ENCODE measurements at regions not wholly inside any gene's neighbourhood (a gene's known extent, or its start where the extent isn't known, plus 50 kb on each side); places are given as distances from the start of the nearest gene placed in this dataset.

GRCh38 chr7:19296617-19297016 is 151.4 kb upstream of the FERD3L start:
- no peak overlapping the region for H3K4me3 Mint-ChIP-seq
- Histone ChIP-seq H3K79me1 (ENCODE audit: insufficient read depth, low read depth, low read length, poor library complexity, severe bottlenecking) (no peaks in the 10 kb centered on the region), H2AK5ac (ENCODE audit: insufficient read length, low read length) (no peak overlapping the region), H3K4me2 (ENCODE audit: insufficient read depth, insufficient read length, low read length) (no peak overlapping the region), H4K91ac (ENCODE audit: insufficient read length, low read depth, low read length) (no peak overlapping the region), H3K23me2 (ENCODE audit: insufficient read length, low read depth, low read length, poor library complexity, severe bottlenecking) (no peaks in the 10 kb centered on the region), H2BK20ac (ENCODE audit: low read depth, low read length, poor library complexity, severe bottlenecking) (no peak overlapping the region), H3T11ph (ENCODE audit: low read length) (no peak overlapping the region), H3K4me1 (ENCODE audit: insufficient read depth, low read length) (no peaks in the 10 kb centered on the region), H3K4ac (ENCODE audit: low read depth, low read length) (no peak overlapping the region), H3K14ac (ENCODE audit: insufficient read depth, low read length) (no peak overlapping the region; the same call in 1 of the 2 replicates), H3K9me3 (ENCODE audit: control insufficient read depth, low read depth, low read length) (no peaks in the 10 kb centered on the region), H3K18ac (ENCODE audit: insufficient read length, low read depth, low read length) (no peak overlapping the region), H2AFZ (ENCODE audit: low read length) (no peak overlapping the region), H3K23ac (ENCODE audit: insufficient read length, low read depth, low read length) (no peak overlapping the region), H3K56ac (ENCODE audit: insufficient read length, low read depth, low read length) (no peak overlapping the region), H3K79me2 (ENCODE audit: insufficient read depth, low read length) (no peaks in the 10 kb centered on the region), H2BK12ac (ENCODE audit: insufficient read length, low read depth, low read length) (no peak overlapping the region), H2BK120ac (ENCODE audit: low read depth, low read length, poor library complexity, severe bottlenecking) (no peak overlapping the region), H2BK5ac (ENCODE audit: insufficient read length, low read length) (no peak overlapping the region), H4K8ac (replicated peaks; ENCODE audit: insufficient read length, low read depth, low read length) (no peak overlapping the region), H2BK15ac (ENCODE audit: low read depth, low read length) (no peak overlapping the region), H3K27ac (ENCODE audit: insufficient read length, low read depth, low read length) (no peak overlapping the region), H4K20me1 (ENCODE audit: control insufficient read depth, insufficient read depth, insufficient read length) (no peaks in the 10 kb centered on the region), H3K27me3 (ENCODE audit: insufficient read depth, low read length) (no peaks in the 10 kb centered on the region), H3K9ac (ENCODE audit: extremely low read depth, insufficient read length, low read length) (no peak overlapping the region), H4K5ac (ENCODE audit: insufficient read length, low read depth, low read length) (no peak overlapping the region)
- H3K4me1 Mint-ChIP-seq, result peaks cover 8 to 10% of the 10 kb centered on the region in 2 experiments; a peak in 3 of 4 replicates
- no peak for DNase-seq
- no CpG with 5 or more reads among the region's 2 CpGs for WGBS (ENCODE audit: extremely low coverage, insufficient read length, low lambda C conversion rate)
- H3K9me3 Mint-ChIP-seq, result no peaks in the 10 kb centered on the region
- no peaks in the 10 kb centered on the region for H3K36me3 Mint-ChIP-seq (ENCODE audit: insufficient read depth in 1 of 3, low read depth in 3 of 3)
- H3K27me3 Mint-ChIP-seq (ENCODE audit: low read depth), result no peaks in the 10 kb centered on the region; the same call in 1 of the 2 replicates
- no peak for TF ChIP-seq CTCF (conservative IDR thresholded peaks at IDR 0.05)
- H3K27ac Mint-ChIP-seq, result peak overlapping the region in 1 of 3 experiments; percentile 45; a peak in 1 of 7 replicates
